Loucy (cell line): ENCODE measurements at regions not wholly inside any gene's neighbourhood (a gene's known extent, or its start where the extent isn't known, plus 50 kb on each side); places are given as distances from the start of the nearest gene placed in this dataset.

ENCODE experiments used
- H2AFZ ChIP-seq: fragments of 200-600 bp; sonication (generic); 2 replicates; pipeline ENCODE4 v1.6.0; 2016; ENCODE audit warnings: antibody characterized with exemption, mild to moderate bottlenecking, low read length, moderate library complexity
- H3F3A ChIP-seq: fragments of 200-600 bp; 2 replicates; pipeline ENCODE4 v1.6.0; 2016; ENCODE audit warnings: antibody characterized with exemption, low read depth, mild to moderate bottlenecking
- H3K27me3 ChIP-seq: fragments of 200-600 bp; sonication (generic); 2 replicates; pipeline ENCODE4 v1.6.1; 2014; ENCODE audit warnings: low read length, mild to moderate bottlenecking; ENCODE audit not compliant: insufficient read depth, poor library complexity, severe bottlenecking
- H3K36me3 ChIP-seq: fragments of 200-600 bp; sonication (generic); 2 replicates; pipeline ENCODE4 v1.6.1; 2016; ENCODE audit warnings: low read length; ENCODE audit not compliant: insufficient read depth
- H3K4me1 ChIP-seq: fragments of 200-600 bp; sonication (generic); 2 replicates; pipeline ENCODE4 v1.5.1; 2014; ENCODE audit warnings: low read length, mild to moderate bottlenecking; ENCODE audit not compliant: insufficient read depth, poor library complexity, severe bottlenecking
- H3K4me2 ChIP-seq: fragments of 200-600 bp; sonication (generic); 2 replicates; pipeline ENCODE4 v1.6.0; 2014; ENCODE audit warnings: antibody characterized with exemption, low read length, low read depth, mild to moderate bottlenecking; ENCODE audit not compliant: poor library complexity, severe bottlenecking
- H3K4me3 ChIP-seq: fragments of 200-600 bp; sonication (generic); 2 replicates; pipeline ENCODE4 v1.5.1; 2014; ENCODE audit warnings: low read length, mild to moderate bottlenecking, mixed read lengths; ENCODE audit not compliant: poor library complexity, severe bottlenecking
- H3K79me2 ChIP-seq: fragments of 200-600 bp; sonication (generic); 2 replicates; pipeline ENCODE4 v1.6.1; 2014; ENCODE audit warnings: low read length; ENCODE audit not compliant: insufficient read depth
- H3K9ac ChIP-seq: fragments of 200-600 bp; sonication (generic); 2 replicates; pipeline ENCODE4 v1.6.0; 2014; ENCODE audit warnings: mild to moderate bottlenecking, low read depth, low read length, moderate library complexity; ENCODE audit not compliant: poor library complexity, severe bottlenecking
- H3K9me2 ChIP-seq: fragments of 200-600 bp; sonication (generic); replicated peaks from 2 replicates; pipeline ENCODE4 v1.6.1; 2016; ENCODE audit warnings: low read depth, low read length, mixed read lengths
- H3K9me3 ChIP-seq: fragments of 200-600 bp; sonication (generic); 2 replicates; pipeline ENCODE4 v1.6.1; 2014; ENCODE audit warnings: mild to moderate bottlenecking, antibody characterized with exemption, low read length, low read depth; ENCODE audit not compliant: insufficient read depth
- H4K20me1 ChIP-seq: fragments of 200-600 bp; sonication (generic); 2 replicates; pipeline ENCODE4 v1.6.0; 2014; ENCODE audit warnings: antibody characterized with exemption, low read length, mild to moderate bottlenecking; ENCODE audit not compliant: insufficient read depth, poor library complexity, severe bottlenecking
- EZH2phosphoT487 ChIP-seq: fragments of 200-600 bp; IDR thresholded peaks from 2 replicates; pipeline ENCODE4 v1.6.1; 2018; ENCODE audit warnings: antibody characterized with exemption, mild to moderate bottlenecking, moderate library complexity, borderline replicate concordance
- TF ChIP-seq, protein P1 (sequence below): fragments of 200-600 bp; sonication (generic); conservative IDR thresholded peaks from 2 replicates; pipeline ENCODE4 v1.5.1; 2014; ENCODE audit warnings: mild to moderate bottlenecking, antibody characterized with exemption, low read length

DNA sequence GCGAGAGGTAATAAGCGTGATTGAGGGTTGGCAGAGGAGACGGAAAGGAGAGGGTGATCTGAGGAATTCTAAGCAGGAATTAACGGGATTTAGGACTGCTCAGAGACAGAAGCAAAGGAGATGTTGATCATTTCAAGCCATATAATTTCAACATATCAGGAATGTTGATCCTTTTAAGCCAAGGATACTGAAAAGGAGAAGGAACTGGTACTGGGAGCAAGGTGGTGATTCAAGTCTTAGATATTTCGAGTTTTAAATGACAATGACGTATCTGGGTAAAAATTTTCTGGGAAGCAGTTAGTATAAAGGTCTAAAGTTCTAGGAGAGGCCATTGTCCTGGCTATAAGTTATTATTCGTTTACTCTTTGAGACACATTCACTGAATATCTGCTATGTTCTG, 91.3 kb upstream of the OGFRL1 start:
- no peaks in the 10 kb centered on the region for H3K36me3 ChIP-seq
- no peaks in the 10 kb centered on the region for H4K20me1 ChIP-seq
- H3K79me2 ChIP-seq, result no peaks in the 10 kb centered on the region
- H3K27me3 ChIP-seq, result no peaks in the 10 kb centered on the region
- no peak overlapping the region for H3K4me3 ChIP-seq
- H3K4me2 ChIP-seq, result no peak overlapping the region
- no peak overlapping the region for H3K9ac ChIP-seq
- no peaks in the 10 kb centered on the region for H3K9me3 ChIP-seq
- no peak overlapping the region for H2AFZ ChIP-seq
- H3K9me2 ChIP-seq, result no peaks in the 10 kb centered on the region
- H3F3A ChIP-seq, result no peaks in the 10 kb centered on the region
- H3K4me1 ChIP-seq, result peaks cover 6% of the 10 kb centered on the region
- TF ChIP-seq, protein P1, sequence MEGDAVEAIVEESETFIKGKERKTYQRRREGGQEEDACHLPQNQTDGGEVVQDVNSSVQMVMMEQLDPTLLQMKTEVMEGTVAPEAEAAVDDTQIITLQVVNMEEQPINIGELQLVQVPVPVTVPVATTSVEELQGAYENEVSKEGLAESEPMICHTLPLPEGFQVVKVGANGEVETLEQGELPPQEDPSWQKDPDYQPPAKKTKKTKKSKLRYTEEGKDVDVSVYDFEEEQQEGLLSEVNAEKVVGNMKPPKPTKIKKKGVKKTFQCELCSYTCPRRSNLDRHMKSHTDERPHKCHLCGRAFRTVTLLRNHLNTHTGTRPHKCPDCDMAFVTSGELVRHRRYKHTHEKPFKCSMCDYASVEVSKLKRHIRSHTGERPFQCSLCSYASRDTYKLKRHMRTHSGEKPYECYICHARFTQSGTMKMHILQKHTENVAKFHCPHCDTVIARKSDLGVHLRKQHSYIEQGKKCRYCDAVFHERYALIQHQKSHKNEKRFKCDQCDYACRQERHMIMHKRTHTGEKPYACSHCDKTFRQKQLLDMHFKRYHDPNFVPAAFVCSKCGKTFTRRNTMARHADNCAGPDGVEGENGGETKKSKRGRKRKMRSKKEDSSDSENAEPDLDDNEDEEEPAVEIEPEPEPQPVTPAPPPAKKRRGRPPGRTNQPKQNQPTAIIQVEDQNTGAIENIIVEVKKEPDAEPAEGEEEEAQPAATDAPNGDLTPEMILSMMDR, result no peak
- TF ChIP-seq EZH2phosphoT487, result no peak

DNA sequence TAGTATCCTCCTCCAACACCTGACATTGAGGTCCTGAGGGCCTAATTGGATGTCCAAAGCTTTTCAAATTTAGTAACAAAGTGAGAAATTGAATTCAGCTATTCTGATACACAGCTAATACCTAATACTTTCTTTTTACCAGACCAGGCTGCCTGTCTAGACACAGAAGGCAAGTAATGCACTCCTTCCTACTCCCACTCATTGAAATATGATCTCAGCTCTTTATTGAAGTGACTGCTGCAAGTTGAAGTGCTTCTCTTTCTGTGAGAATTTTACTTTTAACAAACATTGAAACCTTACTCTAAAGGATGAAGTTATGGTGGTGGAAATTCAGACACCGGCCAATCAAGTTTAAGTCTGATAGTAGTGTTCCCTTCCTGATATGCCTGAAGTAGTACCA, 90.8 kb upstream of the OGFRL1 start:
- H3K79me2 ChIP-seq, result no peaks in the 10 kb centered on the region
- H3K4me3 ChIP-seq, result no peak overlapping the region
- H3K9me2 ChIP-seq, result no peaks in the 10 kb centered on the region
- H3K9me3 ChIP-seq, result no peaks in the 10 kb centered on the region
- H3K36me3 ChIP-seq, result no peaks in the 10 kb centered on the region
- no peak overlapping the region for H2AFZ ChIP-seq
- no peak overlapping the region for H3K4me2 ChIP-seq
- H3K9ac ChIP-seq, result no peak overlapping the region
- no peaks in the 10 kb centered on the region for H4K20me1 ChIP-seq
- H3K4me1 ChIP-seq, result peaks cover 6% of the 10 kb centered on the region
- no peaks in the 10 kb centered on the region for H3K27me3 ChIP-seq
- no peaks in the 10 kb centered on the region for H3F3A ChIP-seq
- TF ChIP-seq, protein P1, result no peak
- TF ChIP-seq EZH2phosphoT487, result no peak

DNA sequence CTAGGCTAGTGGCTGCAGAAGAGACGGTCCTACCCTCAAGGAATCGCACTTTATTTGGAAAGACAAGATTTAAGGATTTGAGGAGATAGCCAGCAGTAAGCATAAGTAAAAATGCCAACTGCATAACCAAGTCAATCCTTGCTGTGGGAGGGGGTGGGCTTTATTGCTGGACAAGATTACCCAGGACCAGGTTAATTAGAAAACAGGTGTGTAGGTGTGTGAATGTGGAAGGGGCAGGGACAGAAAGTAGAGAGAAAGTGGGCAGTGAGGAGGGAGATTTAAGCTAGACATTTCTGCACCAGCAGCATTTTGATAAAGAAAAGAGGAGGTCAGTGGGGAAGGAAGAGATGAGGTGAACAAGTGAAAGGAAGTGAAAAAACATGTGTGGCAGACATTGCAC, 89.7 kb upstream of the OGFRL1 start:
- H3K9me2 ChIP-seq, result no peaks in the 10 kb centered on the region
- no peaks in the 10 kb centered on the region for H4K20me1 ChIP-seq
- no peaks in the 10 kb centered on the region for H3F3A ChIP-seq
- no peak overlapping the region for H3K4me3 ChIP-seq
- H3K36me3 ChIP-seq, result no peaks in the 10 kb centered on the region
- no peak overlapping the region for H3K4me2 ChIP-seq
- no peaks in the 10 kb centered on the region for H3K27me3 ChIP-seq
- TF ChIP-seq EZH2phosphoT487, result no peak
- H2AFZ ChIP-seq, result no peak overlapping the region; the same call in 1 of the 2 replicates
- no peak overlapping the region for H3K9ac ChIP-seq
- peaks cover 6% of the 10 kb centered on the region for H3K4me1 ChIP-seq
- no peaks in the 10 kb centered on the region for H3K79me2 ChIP-seq
- H3K9me3 ChIP-seq, result no peaks in the 10 kb centered on the region

DNA sequence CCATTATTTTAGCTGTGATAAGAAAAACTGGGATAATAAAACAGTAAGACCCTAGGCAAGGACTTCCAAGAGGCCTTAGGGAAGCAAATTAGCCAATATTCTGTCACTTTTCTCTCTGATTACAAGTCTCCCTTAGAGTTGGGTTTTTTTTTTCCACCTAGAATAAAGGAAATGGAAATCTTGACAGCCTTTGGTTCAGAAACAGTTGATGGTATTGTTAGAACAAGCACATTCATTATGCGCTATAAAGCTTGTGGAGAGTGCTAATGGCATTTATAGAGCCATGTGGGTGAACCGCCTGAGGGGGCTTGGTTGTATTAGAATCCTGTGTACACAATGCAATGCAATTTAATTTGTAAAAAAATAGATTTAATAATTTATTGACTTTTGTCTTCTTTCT, 88.9 kb upstream of the OGFRL1 start:
- H3K9ac ChIP-seq, result no peak overlapping the region
- H3K9me3 ChIP-seq, result no peaks in the 10 kb centered on the region
- no peak overlapping the region for H3K4me2 ChIP-seq
- H3K79me2 ChIP-seq, result no peaks in the 10 kb centered on the region
- peaks cover 6% of the 10 kb centered on the region for H3K4me1 ChIP-seq
- H3K9me2 ChIP-seq, result no peaks in the 10 kb centered on the region
- H2AFZ ChIP-seq, result no peak overlapping the region
- no peaks in the 10 kb centered on the region for H4K20me1 ChIP-seq
- no peak overlapping the region for H3K4me3 ChIP-seq
- no peaks in the 10 kb centered on the region for H3F3A ChIP-seq
- H3K27me3 ChIP-seq, result no peaks in the 10 kb centered on the region
- TF ChIP-seq, protein P1, result no peak
- TF ChIP-seq EZH2phosphoT487, result no peak
- H3K36me3 ChIP-seq, result no peaks in the 10 kb centered on the region
